ENCODE measurements at regions not wholly inside any gene's neighbourhood (a gene's known extent, or its start where the extent isn't known, plus 50 kb on each side); places are given as distances from the start of the nearest gene placed in this dataset.

GRCh38 chr2:443741-444140 is 155.8 kb upstream of the ALKAL2 start:
- H2AK5ac ChIP-seq (ENCODE audit: low read depth, low read length), result no peak overlapping the region
- 82% methylated on average over 6 of the region's 6 CpGs; no CpG with 5 or more reads in 1 of the 2 experiments for WGBS, 2 experiments (ENCODE audit: extremely low coverage in 1 of 2, insufficient coverage in 1 of 2, insufficient read length in 1 of 2, insufficient replicate concordance in 2 of 2, low coverage in 1 of 2, low lambda C conversion rate in 2 of 2, missing lambda C conversion rate in 1 of 2)

More at GRCh38 chr2:443741-444140, 155.8 kb upstream of the ALKAL2 start:
- H3K18ac ChIP-seq (ENCODE audit: extremely low read depth, low read length), result no peak overlapping the region
- FAIRE-seq (no peak), DNase-seq (ENCODE audit: low read depth in 1 of 2, low spot score in 2 of 2) (no peak)
- no peaks in the 10 kb centered on the region for H3K23me2 ChIP-seq (ENCODE audit: low read depth, low read length)
- no peak overlapping the region for H4K8ac ChIP-seq (ENCODE audit: extremely low read depth, insufficient read depth, low read length)
- H3K4me1 ChIP-seq (replicated peaks in 1 of 4; ENCODE audit: control insufficient read depth in 3 of 4, insufficient read depth in 4 of 4, low read length in 3 of 4), result no peaks in the 10 kb centered on the region
- no peak overlapping the region for H3K4me3 ChIP-seq (ENCODE audit: extremely low read depth in 1 of 4, insufficient read depth in 2 of 4, low read depth in 3 of 4, low read length in 4 of 4)
- H4K5ac ChIP-seq (ENCODE audit: insufficient read length, low read depth, low read length), result no peak overlapping the region
- no peak overlapping the region for H3K4me2 ChIP-seq (ENCODE audit: insufficient read depth in 1 of 2, low read depth in 2 of 2, low read length in 2 of 2)
- H2BK120ac ChIP-seq (replicated peaks; ENCODE audit: low read depth, low read length), result no peak overlapping the region
- H3K79me1 ChIP-seq (ENCODE audit: low read depth, low read length), result no peaks in the 10 kb centered on the region
- H3K9ac ChIP-seq (replicated peaks in 1 of 4; ENCODE audit: extremely low read depth in 1 of 4, low read depth in 3 of 4, low read length in 3 of 4), result no peak overlapping the region
- no peak overlapping the region for H3K56ac ChIP-seq (replicated peaks; ENCODE audit: insufficient read length, low read depth, low read length)
- TF ChIP-seq GABPA (IDR thresholded peaks at IDR 0.05; ENCODE audit: borderline replicate concordance, insufficient read depth, low read length), result no peak
- H3K27me3 ChIP-seq (replicated peaks in 1 of 4; ENCODE audit: control insufficient read depth in 3 of 4, extremely low read depth in 1 of 4, insufficient read depth in 3 of 4, low read length in 3 of 4), result no peaks in the 10 kb centered on the region
- no peak overlapping the region for H3K4ac ChIP-seq (replicated peaks; ENCODE audit: insufficient read length, low read depth, low read length)
- no peak overlapping the region for H4K91ac ChIP-seq (replicated peaks; ENCODE audit: insufficient read length, low read length)
- no peak overlapping the region for H2BK15ac ChIP-seq (ENCODE audit: low read length)
- no peaks in the 10 kb centered on the region for H4K20me1 ChIP-seq (replicated peaks in 1 of 2; ENCODE audit: control insufficient read depth in 1 of 2, insufficient read depth in 2 of 2, low read length in 2 of 2)
- ChIA-PET CTCF (ENCODE audit: partially characterized antibody) (no interaction called here), POLR2A (ENCODE audit: partially characterized antibody) (no interaction called here)
- no peaks in the 10 kb centered on the region for H3K36me3 ChIP-seq (ENCODE audit: control insufficient read depth in 2 of 4, insufficient read depth in 4 of 4, low read length in 3 of 4)
- H3K14ac ChIP-seq (ENCODE audit: insufficient read length), result no peak overlapping the region
- H2AFZ ChIP-seq (ENCODE audit: low read length), result no peak overlapping the region
- no peaks in the 10 kb centered on the region for H3K79me2 ChIP-seq (ENCODE audit: control insufficient read depth in 1 of 2, insufficient read depth in 2 of 2, low read length in 2 of 2)
- no peak overlapping the region for H2BK5ac ChIP-seq (ENCODE audit: low read depth, low read length)
- no peak overlapping the region for H2BK12ac ChIP-seq (ENCODE audit: low read depth, low read length)
- H3K27ac ChIP-seq (ENCODE audit: low read depth, low read length), result no peak overlapping the region
- no peak overlapping the region for H3K23ac ChIP-seq (ENCODE audit: insufficient read length)
- H3K9me3 ChIP-seq (ENCODE audit: insufficient read depth in 2 of 2, low read depth in 1 of 2, low read length in 1 of 2), result no peaks in the 10 kb centered on the region
- no peak overlapping the region for H2BK20ac ChIP-seq (ENCODE audit: low read length)
